ENCODE measurements at regions not wholly inside any gene's neighbourhood (a gene's known extent, or its start where the extent isn't known, plus 50 kb on each side); places are given as distances from the start of the nearest gene placed in this dataset.

DNA sequence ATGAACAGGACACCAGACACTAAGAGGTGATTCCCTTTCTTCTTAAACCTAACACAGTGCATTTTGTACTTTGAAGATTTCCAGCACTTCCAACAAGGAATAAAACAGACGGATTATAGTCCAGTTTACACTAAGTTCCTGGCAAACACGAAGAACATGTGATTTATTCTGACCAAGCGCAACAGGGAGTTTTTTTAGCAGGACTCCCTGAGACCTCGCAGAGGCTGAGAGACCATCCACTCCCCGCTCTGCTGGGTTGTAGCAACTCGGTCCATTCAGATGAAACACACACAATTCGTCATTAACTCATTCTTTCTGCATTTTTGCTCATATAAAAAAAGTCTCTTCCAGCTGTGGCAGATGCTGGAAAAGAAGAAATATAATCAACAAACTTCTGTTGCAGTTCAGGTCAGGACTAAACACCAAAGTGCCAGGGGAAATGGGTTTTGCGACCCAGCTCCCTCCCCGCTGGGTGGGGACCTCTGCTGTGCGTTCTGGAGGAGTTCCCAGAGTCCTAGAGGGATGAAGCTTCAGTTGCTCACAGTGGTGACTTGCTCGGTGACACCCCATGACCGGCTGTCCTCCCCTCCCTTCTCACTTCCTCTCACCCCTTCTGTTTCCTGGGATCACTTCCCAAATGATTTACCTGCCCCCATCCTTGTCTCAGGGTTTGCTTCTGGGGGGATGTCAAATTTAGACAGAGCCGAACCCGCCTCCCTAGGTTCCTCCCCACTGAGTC, 52.5 kb downstream of the KCNF1 start:
- no peak for DNase-seq (ENCODE audit: low read depth in 2 of 3, low spot score in 2 of 3)

DNA sequence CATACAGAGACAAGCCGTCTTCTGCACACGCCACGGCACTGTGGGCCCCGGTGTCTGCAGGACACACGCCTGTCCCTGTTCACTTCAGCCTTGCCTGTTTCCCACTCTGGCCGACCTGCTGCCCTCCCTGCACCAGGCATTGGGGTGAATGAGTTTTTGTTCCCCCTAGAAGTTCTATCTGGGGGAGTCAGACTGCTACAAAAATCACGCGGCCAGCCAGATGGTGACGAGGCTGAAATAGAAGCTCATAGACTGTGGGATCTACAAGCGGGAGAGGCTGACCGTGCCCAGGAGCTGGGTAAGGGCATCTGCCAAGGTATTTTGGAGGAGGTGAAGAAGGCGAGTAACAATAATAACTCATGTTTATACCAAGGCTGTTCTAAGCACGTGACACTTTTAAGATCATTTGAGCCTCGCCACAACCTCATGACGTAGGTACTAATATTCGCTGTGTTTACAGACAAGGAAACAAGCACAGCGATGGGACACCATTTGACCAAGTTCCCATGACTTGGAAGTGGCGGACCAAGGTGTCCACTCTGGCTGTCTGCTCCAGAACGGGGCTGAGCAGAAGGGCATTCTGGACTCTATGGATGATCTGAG, 53.6 kb downstream of the KCNF1 start:
- DNase-seq (ENCODE audit: low read depth in 2 of 3, low spot score in 2 of 3), result no peak

DNA sequence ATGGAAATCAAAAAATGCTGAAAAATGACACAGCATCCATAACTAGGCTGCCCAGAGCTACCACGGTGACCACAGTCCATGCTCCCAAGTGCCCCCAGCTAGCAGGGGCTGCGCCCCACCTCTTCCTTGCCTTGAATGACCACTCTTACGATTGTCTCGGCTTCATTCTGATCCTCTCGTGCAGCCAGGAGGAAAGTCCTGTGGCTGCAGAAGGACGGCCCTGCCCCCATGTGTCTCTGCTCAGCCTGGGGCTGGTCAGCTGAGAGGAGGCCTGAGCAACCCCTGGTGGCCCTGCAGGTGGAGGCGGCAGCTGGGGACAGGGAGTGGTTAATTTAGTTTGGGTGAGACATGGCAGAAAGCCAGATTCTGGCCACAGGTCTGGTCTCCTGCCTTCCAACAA, 54.3 kb downstream of the KCNF1 start:
- no peak for DNase-seq (ENCODE audit: low read depth in 2 of 3, low spot score in 2 of 3)

DNA sequence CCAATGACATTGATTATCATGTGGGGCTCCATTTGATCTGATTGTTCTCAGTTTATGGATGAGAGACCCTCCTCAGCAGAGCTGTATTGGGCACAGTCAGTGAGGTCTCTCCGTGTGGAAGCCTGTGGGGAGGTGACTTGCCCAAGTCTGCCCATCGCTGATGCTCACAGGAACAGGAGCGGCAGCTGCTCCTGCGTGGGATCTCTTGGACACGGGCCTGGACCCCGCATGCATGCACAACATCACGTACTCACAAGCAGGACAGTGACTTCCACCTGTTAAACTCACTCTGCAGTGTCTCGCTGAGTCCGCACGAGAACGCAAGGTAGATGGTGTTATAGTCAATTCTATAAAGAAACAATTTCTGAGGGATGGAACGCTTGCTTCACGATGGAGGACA, 55.0 kb downstream of the KCNF1 start:
- DNase-seq (ENCODE audit: low read depth in 2 of 3, low spot score in 2 of 3), result no peak

DNA sequence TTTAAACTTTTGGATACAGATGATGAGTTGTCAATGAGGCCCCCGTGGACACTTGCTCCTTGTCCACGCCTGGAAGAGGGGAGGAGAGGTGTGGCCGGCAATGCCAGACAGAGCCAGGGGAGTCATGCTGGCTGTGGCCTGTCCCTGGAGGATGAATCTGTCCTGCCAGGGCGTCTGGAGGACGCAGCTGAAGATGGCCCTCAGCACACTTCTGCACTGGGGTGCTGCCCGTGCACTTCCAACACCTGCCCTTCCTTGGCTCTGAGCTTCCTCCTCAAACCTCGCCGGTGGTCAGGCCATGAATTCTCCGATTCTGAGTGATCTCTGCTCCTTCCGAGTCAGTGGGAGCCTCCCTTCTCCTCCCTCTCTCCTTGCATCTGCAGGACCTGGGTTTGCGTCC, 56.4 kb downstream of the KCNF1 start:
- no peak for DNase-seq (ENCODE audit: low read depth in 2 of 3, low spot score in 2 of 3)

DNA sequence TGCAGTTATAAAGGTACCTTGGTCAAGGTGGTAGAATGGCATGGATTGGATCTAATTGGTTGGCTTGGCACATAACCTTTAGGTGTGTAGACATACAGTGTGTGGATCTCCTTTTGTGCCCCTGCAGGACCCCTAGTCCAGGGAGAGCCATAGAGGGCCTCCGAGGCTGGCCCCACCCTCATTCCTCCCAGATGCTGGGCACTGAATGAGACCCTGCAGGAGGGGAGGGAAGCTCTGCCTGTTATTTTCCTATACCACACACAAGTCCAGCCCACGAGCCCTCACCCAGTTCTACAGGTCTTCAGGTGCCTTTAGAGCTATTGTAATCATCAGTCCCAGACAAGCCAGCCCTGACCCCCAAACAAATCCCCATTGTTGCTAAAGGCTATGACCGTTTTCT, 58.9 kb downstream of the KCNF1 start:
- no peak for DNase-seq (ENCODE audit: low read depth in 2 of 3, low spot score in 2 of 3)

DNA sequence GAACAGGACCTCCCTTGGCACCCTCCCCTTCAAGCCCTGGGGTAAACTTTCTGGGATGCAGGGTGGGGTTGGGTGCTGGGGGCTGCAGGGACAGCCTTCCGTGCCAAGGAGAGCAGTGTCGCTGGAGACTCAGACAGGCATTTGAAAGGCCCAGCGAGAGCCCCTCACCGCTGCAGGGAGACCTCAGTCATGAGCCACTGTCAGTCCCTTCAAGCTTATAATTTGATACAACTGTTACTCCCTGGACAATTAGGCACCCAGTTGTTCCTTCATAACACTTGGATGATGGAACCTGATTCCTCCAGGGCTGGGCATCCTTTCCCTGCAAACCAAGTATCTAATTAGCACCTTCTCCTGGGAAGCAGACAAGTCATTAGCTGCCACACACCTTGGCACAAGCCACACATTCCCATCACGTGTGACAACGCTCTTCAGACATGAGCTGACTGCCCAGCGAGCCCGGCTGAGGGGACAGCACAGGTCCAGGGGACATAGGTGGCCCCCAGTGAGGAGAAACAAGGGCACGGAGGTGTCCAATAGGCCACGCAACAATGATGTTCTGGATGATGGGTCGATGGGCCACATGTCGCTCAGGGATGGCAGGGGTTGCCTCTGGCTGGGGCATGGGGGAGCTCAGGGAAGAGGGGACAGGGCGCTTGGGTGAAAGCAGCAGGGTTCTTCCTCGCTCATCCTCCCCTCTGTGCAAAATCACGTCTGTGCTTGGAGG, 59.6 kb downstream of the KCNF1 start:
- no peak for DNase-seq (ENCODE audit: low read depth in 2 of 3, low spot score in 2 of 3)

DNA sequence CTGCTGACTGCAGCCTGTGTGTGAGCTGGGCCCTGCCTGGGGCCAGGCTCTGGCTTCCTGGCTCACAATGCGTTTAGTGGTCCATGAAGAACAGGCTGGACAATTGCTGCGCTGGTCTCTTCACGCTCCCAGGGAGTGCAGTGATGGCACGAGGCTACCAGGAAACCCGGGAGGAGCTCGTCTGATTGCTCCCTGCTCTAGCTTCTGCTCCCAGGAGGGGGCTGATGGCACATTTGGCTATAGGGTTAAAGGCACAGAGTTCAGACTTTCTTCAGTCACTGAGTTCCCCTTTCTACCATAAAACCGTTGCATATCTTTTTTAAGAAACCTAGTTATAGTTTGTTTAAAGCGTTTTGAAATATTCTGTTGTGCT, 60.1 kb downstream of the KCNF1 start:
- DNase-seq (ENCODE audit: low read depth in 2 of 3, low spot score in 2 of 3), result no peak

DNA sequence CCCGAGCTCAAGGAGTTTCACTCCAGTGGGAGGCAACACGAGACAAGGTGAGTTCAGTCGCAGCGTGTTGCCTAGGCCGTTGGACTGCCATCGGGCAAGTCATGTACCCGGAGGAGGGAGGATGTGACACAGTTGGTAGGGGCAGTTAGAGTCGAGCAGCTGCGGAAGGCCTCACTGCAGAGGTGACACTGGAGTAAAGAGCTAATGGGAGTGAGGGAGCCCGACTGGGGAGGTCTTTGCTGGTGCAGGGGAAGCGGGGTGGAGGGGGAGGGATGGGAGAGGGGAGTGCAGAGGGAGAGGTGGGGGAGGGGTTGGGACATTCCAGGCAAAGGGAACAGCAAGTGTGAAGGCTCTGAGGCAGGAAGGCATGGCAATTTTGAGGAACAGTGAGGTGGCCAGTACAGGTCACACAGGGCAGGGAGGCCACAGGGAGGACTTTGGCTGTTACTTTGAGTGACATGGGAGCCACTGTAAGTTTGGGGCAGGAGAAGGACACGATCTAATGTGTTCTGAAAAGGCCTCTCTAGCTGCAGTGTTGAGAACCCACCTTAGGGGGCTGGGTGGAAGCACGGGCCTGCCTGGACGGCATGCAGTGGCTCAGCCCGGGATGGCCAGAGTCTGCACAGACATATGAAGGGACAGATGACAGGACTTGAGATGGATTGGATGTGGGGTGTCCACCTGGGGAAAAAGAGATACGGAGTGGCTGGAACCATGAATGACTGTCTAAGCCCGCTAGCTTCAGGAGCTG, 61.1 kb downstream of the KCNF1 start:
- DNase-seq (ENCODE audit: low read depth in 2 of 3, low spot score in 2 of 3), result no peak

DNA sequence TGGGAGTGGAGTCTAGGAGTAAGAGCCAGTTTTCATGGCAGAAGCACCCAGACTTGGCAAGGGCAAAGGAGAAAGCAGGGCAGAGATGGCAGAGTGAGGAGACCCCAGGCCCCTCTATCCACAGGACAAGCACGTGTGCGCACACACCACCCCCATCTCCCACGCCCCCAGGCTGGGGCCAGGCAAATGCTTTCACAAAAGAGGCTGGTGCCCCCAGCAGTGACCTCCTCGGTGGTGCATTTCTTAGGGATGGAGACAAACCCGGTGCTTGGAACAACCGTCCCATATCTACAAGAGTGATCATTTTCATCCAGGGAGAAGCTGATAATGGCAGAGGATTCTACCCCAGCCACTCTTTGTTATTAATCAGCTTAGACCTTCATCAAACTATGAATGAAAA, 62.0 kb downstream of the KCNF1 start:
- no peak for DNase-seq (ENCODE audit: low read depth in 2 of 3, low spot score in 2 of 3)

DNA sequence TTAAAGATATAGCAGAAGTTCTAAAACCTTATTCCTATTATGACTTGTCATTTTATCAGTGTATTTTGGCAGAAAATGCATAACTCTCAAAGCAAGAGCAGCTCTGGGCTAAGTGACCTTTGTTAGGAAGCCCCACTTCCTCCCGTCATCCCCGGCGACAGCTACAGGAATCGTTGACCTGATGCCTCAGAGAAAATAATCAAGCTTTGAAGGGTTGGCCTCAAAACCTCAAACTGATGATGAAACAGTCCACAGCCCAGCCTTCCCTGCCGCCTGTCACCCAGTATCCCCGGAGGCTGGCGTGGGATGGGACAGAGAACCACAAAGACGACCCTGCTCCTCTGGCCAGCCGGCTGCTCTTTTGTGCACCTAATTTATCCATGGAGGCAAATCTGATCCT, 65.3 kb downstream of the KCNF1 start:
- peak in 2 of 3 donors; percentile 4 to 13 for DNase-seq (ENCODE audit: low read depth in 2 of 3, low spot score in 2 of 3)

DNA sequence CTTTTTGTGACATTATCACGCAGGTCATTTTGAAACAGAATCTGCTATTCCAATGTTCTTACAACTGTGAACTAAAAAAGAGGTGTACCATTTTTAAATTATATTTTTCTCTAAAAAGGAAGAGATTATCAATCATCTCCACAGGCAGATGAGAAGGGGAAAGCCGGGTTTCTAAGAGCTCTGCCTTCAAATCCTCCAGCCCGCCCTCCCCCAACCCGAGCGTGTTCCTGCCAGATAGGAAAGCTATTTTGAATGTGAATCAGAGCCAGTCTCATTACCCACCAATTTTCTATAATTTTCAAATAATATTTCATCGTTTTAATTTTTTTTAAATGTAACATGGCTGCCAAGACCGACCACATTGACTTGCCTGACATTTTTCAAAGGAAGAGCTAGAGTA, 65.9 kb downstream of the KCNF1 start:
- no peak for DNase-seq (ENCODE audit: low read depth in 2 of 3, low spot score in 2 of 3)

DNA sequence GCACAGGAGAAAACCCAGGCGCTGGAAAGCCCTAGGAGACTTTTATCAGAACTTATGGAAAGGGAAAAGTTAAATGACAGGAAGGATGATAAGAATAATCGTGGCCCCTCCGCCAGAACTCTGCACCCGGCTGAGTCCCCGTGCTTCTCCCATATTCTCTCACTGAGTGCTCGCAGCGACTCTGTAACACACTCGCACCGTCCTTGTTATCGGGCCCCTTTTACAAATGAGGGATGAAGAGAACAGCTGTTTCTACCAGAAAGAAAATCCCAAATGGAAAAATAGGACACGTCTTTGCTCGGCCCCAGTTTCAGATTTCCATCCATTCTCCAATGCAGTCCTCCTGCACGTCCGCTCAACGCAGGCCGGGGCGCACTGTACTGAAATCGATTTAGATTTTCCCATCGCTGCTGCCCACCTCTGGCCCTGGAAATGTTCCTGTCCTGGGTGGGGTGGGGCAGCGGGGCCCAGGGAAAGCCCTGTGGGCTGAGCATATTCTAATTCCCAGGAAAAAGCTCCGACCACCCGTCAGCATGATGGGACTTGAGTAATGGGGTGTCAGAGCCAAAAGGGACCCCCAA, 66.4 kb downstream of the KCNF1 start:
- DNase-seq (ENCODE audit: low read depth in 2 of 3, low spot score in 2 of 3), result no peak

DNA sequence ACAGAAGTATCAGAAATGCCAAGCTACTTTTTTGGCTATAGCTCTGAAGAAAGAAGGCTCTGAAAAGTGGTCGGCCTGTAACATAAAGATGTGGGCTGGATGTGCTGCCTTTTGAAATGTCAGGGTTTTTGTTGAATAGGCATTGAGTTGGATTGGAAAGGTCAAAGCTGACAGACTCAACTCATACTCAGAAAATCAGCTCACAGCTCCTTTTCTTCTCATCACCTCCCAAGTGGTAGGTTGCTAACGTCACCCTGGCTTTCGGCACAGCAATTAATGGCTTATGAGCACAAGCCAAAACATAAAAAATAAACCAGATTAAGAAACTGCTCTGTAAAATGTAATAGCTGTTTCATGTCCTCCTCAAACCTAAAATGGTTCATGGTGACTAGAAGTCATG, 68.3 kb downstream of the KCNF1 start:
- no peak for DNase-seq (ENCODE audit: low read depth in 2 of 3, low spot score in 2 of 3)

DNA sequence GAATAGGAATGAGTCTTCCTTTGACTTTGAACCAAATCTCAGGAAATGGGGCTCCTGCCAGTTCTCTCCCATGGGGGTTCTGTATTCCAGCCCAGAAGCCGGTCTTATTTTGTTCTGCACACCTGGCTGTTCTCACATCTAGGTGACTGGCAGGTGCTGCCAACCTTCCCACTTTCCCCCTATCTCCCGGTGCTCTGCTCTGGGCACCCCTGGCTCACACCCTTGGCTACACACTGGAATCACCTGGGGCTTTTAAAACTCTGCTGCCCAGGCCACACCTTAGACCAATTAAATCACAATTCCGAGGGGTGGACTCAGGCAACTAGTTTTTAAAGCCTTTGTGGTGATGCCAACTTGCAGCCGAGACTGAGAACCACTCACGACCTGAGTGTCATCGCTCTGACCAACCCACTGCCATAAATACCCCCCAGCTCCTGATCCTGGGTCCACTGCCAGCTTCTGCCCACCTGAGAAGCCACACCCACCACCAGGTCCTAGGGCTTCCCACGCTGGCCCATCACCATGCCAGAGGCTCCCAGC, 69.2 kb downstream of the KCNF1 start:
- DNase-seq (ENCODE audit: low read depth in 2 of 3, low spot score in 2 of 3), result no peak

DNA sequence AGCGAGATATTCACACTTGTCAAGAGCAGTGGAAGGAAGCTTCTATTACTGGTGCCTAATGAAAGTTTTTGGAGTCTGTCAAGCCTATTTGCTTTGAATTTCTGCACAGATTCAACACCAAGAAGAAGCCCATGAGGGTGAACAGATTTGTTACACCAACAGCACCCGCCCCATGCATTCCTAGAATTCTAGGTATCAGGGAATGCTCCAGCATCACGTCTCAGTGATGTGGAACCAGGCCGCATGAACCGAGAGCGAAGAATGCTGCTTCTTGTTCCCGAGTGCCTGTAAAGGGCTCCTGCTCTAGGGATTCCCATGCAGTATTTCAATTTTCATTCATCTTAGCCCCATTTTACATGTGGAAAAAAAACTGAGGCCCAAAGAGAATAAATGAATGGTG, 69.7 kb downstream of the KCNF1 start:
- no peak for DNase-seq (ENCODE audit: low read depth in 2 of 3, low spot score in 2 of 3)

DNA sequence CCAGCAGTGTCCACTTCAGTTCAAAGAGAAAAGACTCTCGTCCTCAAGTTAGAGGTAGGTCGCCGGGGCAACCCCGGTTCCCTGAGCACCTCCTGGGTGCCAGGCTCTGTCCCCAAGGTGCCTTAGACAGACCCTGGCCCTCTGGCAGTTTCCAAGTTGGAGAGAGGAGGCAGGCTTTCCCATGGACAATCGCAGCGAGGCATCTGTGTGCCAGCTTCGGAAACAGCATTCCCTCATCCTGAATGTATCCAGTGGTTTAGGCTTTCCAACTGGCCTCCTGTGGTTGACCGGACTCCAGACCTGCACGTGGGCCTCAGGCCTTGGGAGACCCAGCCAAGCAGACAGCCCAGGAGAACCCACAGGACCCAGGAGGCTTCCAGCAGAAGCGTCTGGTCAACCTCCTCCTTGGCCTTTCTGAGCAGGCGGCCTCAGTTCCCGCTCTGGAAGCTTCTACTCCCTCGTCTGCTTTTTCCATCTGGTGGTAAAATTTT, 70.3 kb downstream of the KCNF1 start:
- no peak for DNase-seq (ENCODE audit: low read depth in 2 of 3, low spot score in 2 of 3)

DNA sequence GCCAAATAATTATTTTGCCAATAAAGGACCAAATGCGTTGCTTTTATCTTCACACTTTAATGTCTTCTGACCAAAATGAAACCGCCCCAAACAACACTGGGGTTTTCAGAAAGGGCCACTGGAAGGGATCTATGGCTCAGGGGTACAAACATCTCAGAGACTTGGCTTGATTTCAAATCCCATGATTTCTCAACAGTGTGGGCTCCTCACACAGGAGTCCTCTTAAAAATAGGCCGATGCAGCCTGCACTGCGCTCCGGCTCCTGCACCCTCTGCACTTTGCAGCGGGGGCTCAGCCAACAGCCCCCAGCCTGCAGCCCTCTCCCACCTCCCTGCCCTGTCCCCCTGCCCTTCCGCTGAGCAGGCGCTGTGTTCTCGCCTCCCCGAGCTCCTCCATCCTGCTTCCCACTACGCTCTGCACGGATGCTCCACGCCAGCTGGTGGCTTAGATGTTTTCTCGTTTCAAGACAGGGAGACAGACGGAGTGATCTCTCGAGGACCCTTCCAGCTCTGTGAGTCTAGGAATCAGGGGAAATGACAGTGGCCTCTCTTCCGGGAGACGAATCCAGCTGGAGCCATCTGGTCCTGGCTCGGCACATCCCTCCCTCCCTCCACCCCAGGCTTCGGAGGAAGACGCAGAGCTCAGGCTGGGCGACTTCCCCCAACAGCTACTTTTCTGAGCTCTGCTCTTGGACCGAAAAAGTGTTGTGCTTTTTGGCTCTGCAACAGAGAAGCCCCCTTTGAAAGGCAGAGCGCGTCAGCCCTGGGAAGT, 71.4 kb downstream of the KCNF1 start:
- DNase-seq (ENCODE audit: low read depth in 2 of 3, low spot score in 2 of 3), result no peak

DNA sequence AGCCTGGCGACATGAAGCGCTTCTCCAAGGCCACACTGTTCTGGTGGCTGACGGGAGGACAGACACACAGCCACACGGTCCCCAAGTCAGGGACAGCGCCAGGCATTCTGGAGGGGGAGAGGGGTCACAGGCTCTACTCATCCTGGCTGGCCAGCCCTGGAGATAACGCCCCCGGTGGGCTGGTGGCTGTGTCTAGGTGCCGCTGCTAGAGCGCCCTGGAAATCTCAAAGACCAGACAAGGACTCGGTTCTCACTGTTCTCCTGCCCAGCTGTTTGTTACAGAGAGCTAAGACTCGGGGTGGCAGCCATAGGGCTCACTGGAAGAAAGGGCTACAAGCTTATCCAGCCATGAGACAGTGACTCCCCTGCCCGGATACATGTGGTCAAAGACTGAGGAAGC, 72.0 kb downstream of the KCNF1 start:
- DNase-seq (ENCODE audit: low read depth in 2 of 3, low spot score in 2 of 3), result no peak

Data from hematopoietic multipotent progenitor cell (in vitro differentiated cells).